GM10248 (cell line): ENCODE measurements at regions not wholly inside any gene's neighbourhood (a gene's known extent, or its start where the extent isn't known, plus 50 kb on each side); places are given as distances from the start of the nearest gene placed in this dataset.

ENCODE experiments used
- CTCF ChIA-PET: fragments of 300-600 bp; sonication (Branson Sonifier 250); formaldehyde crosslinking; extraction: SDS; loops from one replicate; lab custom pipeline; 2021; ENCODE audit warnings: antibody characterized with exemption; lab: Yijun Ruan, JAX
- POLR2A ChIA-PET: fragments of 350-650 bp; sonication (Branson Sonifier 250); formaldehyde crosslinking; extraction: SDS; loops from one replicate; lab custom pipeline; 2020; ENCODE audit warnings: antibody characterized with exemption; lab: Yijun Ruan, JAX
- DNase-seq: peaks from one replicate; pipeline ENCODE4 v3.0.0; 2012; ENCODE audit errors: extremely low spot score
- CTCF ChIP-seq: IDR thresholded peaks from 2 replicates; pipeline ENCODE4 v1.5.1; 2012; ENCODE audit warnings: mild to moderate bottlenecking, low read depth; ENCODE audit errors: extremely low read depth, missing control alignments, control extremely low read depth

GRCh38 chr10:43971306-43971705 lies 322.6 kb upstream of the ZNF32 start:
- ChIA-PET CTCF (no interaction called here), POLR2A (no interaction called here)
- no peak for TF ChIP-seq CTCF

DNA sequence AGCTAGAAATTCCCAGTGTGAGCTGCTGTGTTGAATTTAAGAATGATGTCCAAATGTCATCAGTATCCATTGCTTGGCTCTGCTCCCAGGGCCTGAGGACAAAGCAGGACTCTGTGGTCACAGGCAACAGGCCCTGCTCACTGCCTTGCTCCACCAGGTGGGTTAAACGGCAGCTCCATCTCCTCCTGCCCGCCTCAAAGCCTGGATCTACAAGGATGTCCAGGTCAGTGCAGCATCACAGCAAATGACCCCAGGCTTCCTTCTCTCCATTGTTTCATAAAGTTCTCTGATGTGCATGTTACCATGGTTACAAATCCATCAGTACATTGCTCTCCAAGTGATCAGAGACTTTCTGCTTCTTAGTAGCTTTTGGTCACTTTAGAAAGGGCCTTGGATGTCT lies 322.0 kb upstream of the ZNF32 start:
- ChIA-PET POLR2A (no interaction called here), CTCF (no interaction called here)
- TF ChIP-seq CTCF: no peak
- DNase-seq: no peak

More at GRCh38 chr10:43971306-43971705, 322.6 kb upstream of the ZNF32 start:
- DNase-seq: no peak

GRCh38 chr10:43970018-43970698 lies 321.5 kb upstream of the ZNF32 start:
- no peak for DNase-seq
- ChIA-PET POLR2A (no interaction called here), CTCF (no interaction called here)
- TF ChIP-seq CTCF: no peak

DNA sequence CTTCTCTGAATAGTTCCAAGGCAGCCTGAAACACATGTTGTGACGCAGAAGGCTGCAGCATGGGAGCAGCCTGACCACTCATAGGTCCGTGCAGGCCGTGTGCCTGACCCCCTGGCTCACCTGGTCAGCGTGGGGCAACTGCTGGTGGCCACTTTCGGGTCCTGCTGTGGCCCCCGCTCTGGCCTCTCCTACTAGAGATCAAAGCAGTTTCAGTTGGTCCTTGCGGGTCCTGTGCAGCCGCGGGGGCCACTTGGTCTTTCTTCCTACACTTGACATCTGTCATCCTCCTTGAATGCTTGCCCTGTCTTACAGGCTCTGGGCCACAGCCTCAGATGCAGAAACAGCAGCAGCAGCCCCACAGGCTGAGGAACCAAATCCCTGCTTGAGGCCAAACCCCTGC lies 320.8 kb upstream of the ZNF32 start:
- ChIA-PET CTCF (no interaction called here), POLR2A (no interaction called here)
- TF ChIP-seq CTCF: no peak
- no peak for DNase-seq

- DNase-seq: no peak
- ChIA-PET CTCF (no interaction called here), POLR2A (no interaction called here)
- no peak for TF ChIP-seq CTCF
Observed at GRCh38 chr10:43968961-43969360, 320.3 kb upstream of the ZNF32 start.

DNA sequence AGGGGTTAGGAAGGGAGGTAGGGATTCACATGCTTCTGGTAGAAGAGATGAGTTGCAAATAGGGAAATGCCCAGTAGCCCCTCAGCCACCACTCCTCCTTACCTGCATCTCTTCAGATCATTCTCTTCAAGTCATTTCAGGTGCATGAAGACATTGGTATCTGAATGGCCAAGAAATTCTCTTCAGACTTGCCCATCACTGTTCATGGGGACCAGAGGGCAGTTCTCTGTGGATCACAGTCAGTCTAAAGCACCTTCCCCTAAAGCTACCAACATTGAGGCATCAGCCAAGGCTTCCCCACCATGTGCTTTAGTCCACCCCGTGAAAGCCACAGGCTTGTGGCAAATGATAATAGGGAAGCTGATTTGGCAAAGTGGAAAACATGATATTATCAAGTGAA lies 319.4 kb upstream of the ZNF32 start:
- DNase-seq: no peak
- ChIA-PET CTCF (no interaction called here), POLR2A (no interaction called here)
- no peak for TF ChIP-seq CTCF
